ENCODE measurements at regions not wholly inside any gene's neighbourhood (a gene's known extent, or its start where the extent isn't known, plus 50 kb on each side); places are given as distances from the start of the nearest gene placed in this dataset.

- H3K9me3 ChIP-seq (ENCODE audit: control insufficient read depth in 4 of 4, insufficient read depth in 3 of 4, low read length in 3 of 4) = no peaks in the 10 kb centered on the region
- H3K4me3 ChIP-seq = no peak overlapping the region
- H3K27ac ChIP-seq (ENCODE audit: low read depth in 1 of 2, low read length in 1 of 2) = peak overlapping the region in 1 of 2 donors; percentile 60
- H3K27me3 ChIP-seq (ENCODE audit: control insufficient read depth in 3 of 3, insufficient read depth in 3 of 3, low read length in 2 of 3) = no peaks in the 10 kb centered on the region
- no peaks in the 10 kb centered on the region for H3K36me3 ChIP-seq (ENCODE audit: control insufficient read depth in 4 of 4, insufficient read depth in 4 of 4, low read length in 4 of 4)
- no peak for ATAC-seq (ENCODE audit: insufficient read depth, low FRiP score)
- WGBS, 2 donors = 79 to 92% methylated on average over 3 of the region's 3 CpGs
- no peak for DNase-seq
- no peak for TF ChIP-seq CTCF (IDR thresholded peaks at IDR 0.05; ENCODE audit: control extremely low read depth, extremely low read depth)
- peaks cover 0 to 35% (median 16%) of the 10 kb centered on the region in 5 donors for H3K4me1 ChIP-seq (ENCODE audit: control insufficient read depth in 5 of 5, insufficient read depth in 5 of 5, low read length in 5 of 5)
- H3K9ac ChIP-seq (ENCODE audit: insufficient read depth in 1 of 2, low read length in 2 of 2) = no peak overlapping the region
Measured at GRCh38 chr12:92080911-92081285, 64.7 kb downstream of the BTG1 start.

GRCh38 chr12:92079054-92079385 lies 66.6 kb downstream of the BTG1 start:
- no peak overlapping the region for H3K4me3 ChIP-seq
- no peaks in the 10 kb centered on the region for H3K36me3 ChIP-seq (ENCODE audit: control insufficient read depth in 4 of 4, insufficient read depth in 4 of 4, low read length in 4 of 4)
- no peak overlapping the region for H3K9ac ChIP-seq (ENCODE audit: insufficient read depth in 1 of 2, low read length in 2 of 2)
- TF ChIP-seq CTCF (IDR thresholded peaks at IDR 0.05; ENCODE audit: control extremely low read depth, extremely low read depth) = no peak
- H3K4me1 ChIP-seq (ENCODE audit: control insufficient read depth in 5 of 5, insufficient read depth in 5 of 5, low read length in 5 of 5) = peaks cover 0 to 49% (median 21%) of the 10 kb centered on the region in 5 donors
- H3K9me3 ChIP-seq (ENCODE audit: control insufficient read depth in 4 of 4, insufficient read depth in 3 of 4, low read length in 3 of 4) = no peaks in the 10 kb centered on the region
- no peak for DNase-seq
- no peak for ATAC-seq (ENCODE audit: insufficient read depth, low FRiP score)
- H3K27me3 ChIP-seq (ENCODE audit: control insufficient read depth in 3 of 3, insufficient read depth in 3 of 3, low read length in 2 of 3) = no peaks in the 10 kb centered on the region
- H3K27ac ChIP-seq (ENCODE audit: low read depth in 1 of 2, low read length in 1 of 2) = peak overlapping the region in 1 of 2 donors; percentile 50

- no peak for ATAC-seq (ENCODE audit: insufficient read depth, low FRiP score)
- H3K36me3 ChIP-seq (ENCODE audit: control insufficient read depth in 4 of 4, insufficient read depth in 4 of 4, low read length in 4 of 4) = no peaks in the 10 kb centered on the region
- peak overlapping the region in 1 of 2 donors; percentile 50 for H3K27ac ChIP-seq (ENCODE audit: low read depth in 1 of 2, low read length in 1 of 2)
- no peaks in the 10 kb centered on the region for H3K9me3 ChIP-seq (ENCODE audit: control insufficient read depth in 4 of 4, insufficient read depth in 3 of 4, low read length in 3 of 4)
- no peak overlapping the region for H3K9ac ChIP-seq (ENCODE audit: insufficient read depth in 1 of 2, low read length in 2 of 2)
- DNase-seq = peak in 1 of 3 donors; percentile 49
- H3K4me1 ChIP-seq (ENCODE audit: control insufficient read depth in 5 of 5, insufficient read depth in 5 of 5, low read length in 5 of 5) = peaks cover 0 to 49% (median 21%) of the 10 kb centered on the region in 5 donors
- H3K4me3 ChIP-seq = no peak overlapping the region
- WGBS, 2 donors = 74 to 83% methylated on average over 4 of the region's 4 CpGs
- no peak for TF ChIP-seq CTCF (IDR thresholded peaks at IDR 0.05; ENCODE audit: control extremely low read depth, extremely low read depth)
- H3K27me3 ChIP-seq (ENCODE audit: control insufficient read depth in 3 of 3, insufficient read depth in 3 of 3, low read length in 2 of 3) = no peaks in the 10 kb centered on the region
Measured at GRCh38 chr12:92078167-92079053, 67.2 kb downstream of the BTG1 start.
